Spleen (tissue), 11 donors: ENCODE measurements at regions not wholly inside any gene's neighbourhood (a gene's known extent, or its start where the extent isn't known, plus 50 kb on each side); places are given as distances from the start of the nearest gene placed in this dataset.

Experiments
- DNase-seq: peaks from one replicate; pipeline ENCODE4 v3.0.0-alpha.2; 2020
- H3K27ac ChIP-seq, 8 donors: fragments of 200-600 bp; sonication (generic) in 7 of 8; 1 replicate in 4 of 8; 2 replicates in 4 of 8; pipeline versions ENCODE4 v1.5.0 to v1.8.0; 2016 to 2021; ENCODE audit warnings: inconsistent platforms in 4 of 8, mild to moderate bottlenecking in 4 of 8, moderate library complexity in 1 of 8
- H3K27me3 ChIP-seq, 7 donors: fragments of 200-600 bp; sonication (generic) in 6 of 7; replicated peaks in 1 of 7; 1 replicate in 4 of 7; 2 replicates in 3 of 7; pipeline versions ENCODE4 v1.5.0 to v1.8.0; 2016 to 2021; ENCODE audit warnings: inconsistent platforms in 3 of 7, mild to moderate bottlenecking in 1 of 7
- H3K36me3 ChIP-seq, 6 donors: fragments of 200-600 bp; sonication (generic) in 5 of 6; 1 replicate in 4 of 6; 2 replicates in 2 of 6; pipeline versions ENCODE4 v1.5.0 to v1.8.0; 2016 to 2021; ENCODE audit warnings: inconsistent platforms in 2 of 6
- H3K4me1 ChIP-seq, 6 donors: fragments of 200-600 bp; sonication (generic) in 5 of 6; 1 replicate in 3 of 6; 2 replicates in 3 of 6; pipeline versions ENCODE4 v1.5.0 to v1.8.0; 2016 to 2021; ENCODE audit warnings: inconsistent platforms in 3 of 6
- H3K4me3 ChIP-seq, 8 donors: fragments of 200-600 bp; sonication (generic) in 7 of 8; 1 replicate in 4 of 8; 2 replicates in 4 of 8; pipeline versions ENCODE4 v1.5.0 to v1.8.0; 2016 to 2021; ENCODE audit warnings: inconsistent platforms in 4 of 8, mild to moderate bottlenecking in 4 of 8, moderate library complexity in 2 of 8
- H3K9me3 ChIP-seq, 8 donors: fragments of 200-600 bp; sonication (generic) in 7 of 8; 1 replicate in 4 of 8; 2 replicates in 4 of 8; pipeline versions ENCODE4 v1.5.0 to v1.8.0; 2016 to 2021; ENCODE audit warnings: inconsistent platforms in 4 of 8
- POLR2A ChIP-seq, 3 donors: fragments of 450-650 bp; IDR thresholded peaks; one replicate each; pipeline ENCODE4 v1.5.1; 2017; ENCODE audit warnings: antibody characterized with exemption in 3 of 3, mild to moderate bottlenecking in 1 of 3
- POLR2AphosphoS5 ChIP-seq, 3 donors: sonication (generic); formaldehyde crosslinking; IDR thresholded peaks; one replicate each; pipeline ENCODE4 v1.5.1; 2017; ENCODE audit warnings: antibody characterized with exemption in 3 of 3
- WGBS, 5 donors: extraction: QIAGEN DNeasy Blood & Tissue Kit in 3 of 5; methylation state at CpG; one replicate each; pipeline versions ENCODE4 v1.1.5 to v1.1.7; 2013 to 2018; 5-methylcytosine and 5-hydroxymethylcytosine counted together
- intact Hi-C: fragments of 100-400 bp; cut with DNase I; formaldehyde crosslinking; loops from one replicate; pipeline ENCODE4 v1.15.0; 2023; ENCODE audit warnings: low total_unique reads
- TF ChIP-seq, protein P1 (sequence below), 11 experiments: fragments of 200-600 bp in 7 of 11; fragments of 450-650 bp in 4 of 11; sonication (generic) in 4 of 11; IDR thresholded peaks in 8 of 11; conservative IDR thresholded peaks in 3 of 11; 1 replicate in 7 of 11; 2 replicates in 4 of 11; pipeline versions ENCODE4 v1.4.0 to v1.8.0; 2016 to 2021; ENCODE audit warnings: antibody characterized with exemption in 11 of 11, inconsistent platforms in 4 of 11, mild to moderate bottlenecking in 1 of 11
- donor health status: healthy with polysubstance abuse.
- donor health status: DM: no; HTN: no; CAD: no; lungs with moderate emphysema.
- donor health status: DM: no; HTN: no; CAD: no.
- donor health status: Bipolar disorder and iron deficiency.
- donor health status: healthy.
- donor health status: DM: no; HTN: no; CAD: no.
- donor health status: DM: yes; HTN: yes; CAD: no.

DNA sequence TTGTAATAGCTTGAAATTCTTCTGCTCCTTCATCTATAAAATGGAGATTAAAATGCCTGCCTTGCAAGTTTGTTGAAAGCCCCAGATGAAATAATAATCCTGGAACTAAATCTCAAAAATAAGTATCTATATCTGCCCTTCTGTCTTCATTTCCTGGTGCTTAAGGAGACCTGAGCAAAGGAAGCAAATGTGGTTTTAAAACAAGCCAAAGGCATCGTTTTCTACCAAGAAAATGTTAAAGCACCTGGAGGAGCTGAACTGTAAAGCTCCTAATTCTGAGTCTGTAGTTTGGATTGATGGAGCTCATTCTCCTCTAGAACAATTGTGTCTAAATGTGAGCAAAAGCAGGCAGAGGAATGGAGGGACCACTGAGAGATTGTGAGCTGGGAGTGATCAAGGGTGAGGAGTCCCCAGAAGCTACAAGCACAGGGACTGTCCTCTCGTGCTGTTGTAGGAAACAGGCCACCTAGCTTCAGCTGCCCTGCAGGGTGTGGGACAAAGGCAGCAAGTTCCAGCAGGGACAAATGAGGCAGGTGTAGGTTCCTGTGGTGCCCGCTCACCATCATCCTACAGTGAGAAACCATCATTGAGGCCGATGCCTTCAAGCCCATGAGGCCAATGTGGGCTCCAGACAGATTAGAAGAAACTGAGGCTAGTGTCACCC, 420.7 kb upstream of the TRIB2 start:
- TF ChIP-seq, protein P1, sequence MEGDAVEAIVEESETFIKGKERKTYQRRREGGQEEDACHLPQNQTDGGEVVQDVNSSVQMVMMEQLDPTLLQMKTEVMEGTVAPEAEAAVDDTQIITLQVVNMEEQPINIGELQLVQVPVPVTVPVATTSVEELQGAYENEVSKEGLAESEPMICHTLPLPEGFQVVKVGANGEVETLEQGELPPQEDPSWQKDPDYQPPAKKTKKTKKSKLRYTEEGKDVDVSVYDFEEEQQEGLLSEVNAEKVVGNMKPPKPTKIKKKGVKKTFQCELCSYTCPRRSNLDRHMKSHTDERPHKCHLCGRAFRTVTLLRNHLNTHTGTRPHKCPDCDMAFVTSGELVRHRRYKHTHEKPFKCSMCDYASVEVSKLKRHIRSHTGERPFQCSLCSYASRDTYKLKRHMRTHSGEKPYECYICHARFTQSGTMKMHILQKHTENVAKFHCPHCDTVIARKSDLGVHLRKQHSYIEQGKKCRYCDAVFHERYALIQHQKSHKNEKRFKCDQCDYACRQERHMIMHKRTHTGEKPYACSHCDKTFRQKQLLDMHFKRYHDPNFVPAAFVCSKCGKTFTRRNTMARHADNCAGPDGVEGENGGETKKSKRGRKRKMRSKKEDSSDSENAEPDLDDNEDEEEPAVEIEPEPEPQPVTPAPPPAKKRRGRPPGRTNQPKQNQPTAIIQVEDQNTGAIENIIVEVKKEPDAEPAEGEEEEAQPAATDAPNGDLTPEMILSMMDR (IDR thresholded peaks at IDR 0.05 in 8 of 11, conservative IDR thresholded peaks at IDR 0.05 in 3 of 11): no peak
- TF ChIP-seq POLR2A (IDR thresholded peaks at IDR 0.05) (no peak), POLR2AphosphoS5 (IDR thresholded peaks at IDR 0.05) (no peak)
- no peak for DNase-seq
- H3K9me3 ChIP-seq: peaks cover 0 to 7% (median 0%) of the 10 kb centered on the region in 8 donors
- H3K27ac ChIP-seq: no peak overlapping the region
- intact Hi-C loops: no loop called here
- no peaks in the 10 kb centered on the region for H3K27me3 ChIP-seq
- H3K36me3 ChIP-seq: no peaks in the 10 kb centered on the region
- no peak overlapping the region for H3K4me3 ChIP-seq
- WGBS, 5 donors: 73 to 82% (median 77%) methylated on average over 4 of the region's 4 CpGs
- peaks cover 0 to 6% (median 0%) of the 10 kb centered on the region in 6 donors for H3K4me1 ChIP-seq

DNA sequence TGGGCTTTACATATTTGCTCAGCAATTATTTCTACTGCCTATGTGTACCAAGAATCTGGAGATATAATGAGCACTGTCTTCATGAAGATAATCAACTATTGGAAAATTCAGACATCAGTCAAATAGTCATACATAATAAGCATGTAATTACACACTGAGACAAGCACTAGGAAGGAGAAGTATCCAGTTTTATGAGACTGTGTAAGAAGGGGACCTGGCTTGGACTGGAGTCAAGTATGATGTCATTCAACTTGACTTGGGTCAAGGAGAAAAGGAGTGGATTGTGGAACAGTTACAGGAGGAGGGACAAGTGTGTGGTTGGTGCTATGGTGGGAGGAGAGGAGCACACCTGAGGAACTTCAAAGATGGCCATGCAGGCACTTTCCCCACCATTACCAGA, 419.8 kb upstream of the TRIB2 start:
- no peak for DNase-seq
- intact Hi-C loops: no loop called here
- no peak overlapping the region for H3K27ac ChIP-seq
- H3K36me3 ChIP-seq: no peaks in the 10 kb centered on the region
- TF ChIP-seq POLR2A (IDR thresholded peaks at IDR 0.05) (no peak), POLR2AphosphoS5 (IDR thresholded peaks at IDR 0.05) (no peak)
- TF ChIP-seq, protein P1 (IDR thresholded peaks at IDR 0.05 in 8 of 11, conservative IDR thresholded peaks at IDR 0.05 in 3 of 11): no peak
- no peak overlapping the region for H3K4me3 ChIP-seq
- peaks cover 0 to 6% (median 0%) of the 10 kb centered on the region in 6 donors for H3K4me1 ChIP-seq
- H3K27me3 ChIP-seq: no peaks in the 10 kb centered on the region
- peaks cover 0 to 7% (median 0%) of the 10 kb centered on the region in 8 donors for H3K9me3 ChIP-seq

DNA sequence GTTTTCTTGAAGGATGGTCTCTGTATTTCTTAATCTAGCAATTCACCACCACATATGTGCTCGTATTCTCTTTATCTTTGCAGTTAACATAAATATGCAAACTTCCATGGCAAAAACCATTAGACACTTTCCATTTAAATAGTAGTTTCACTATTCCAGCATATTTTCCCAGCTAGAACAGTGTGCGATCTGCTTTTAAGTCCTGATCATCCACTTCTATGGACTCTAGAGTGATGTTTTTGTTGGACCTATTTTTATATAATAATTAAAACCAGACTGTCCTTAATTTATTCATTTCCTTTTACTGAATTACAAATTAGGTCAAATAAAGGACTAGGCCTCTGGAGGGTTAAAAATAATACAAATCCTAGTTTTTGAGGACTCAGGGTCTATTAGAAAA, 418.4 kb upstream of the TRIB2 start:
- peaks cover 0 to 10% (median 0%) of the 10 kb centered on the region in 6 donors for H3K4me1 ChIP-seq
- no peaks in the 10 kb centered on the region for H3K27me3 ChIP-seq
- H3K27ac ChIP-seq: no peak overlapping the region
- H3K9me3 ChIP-seq: peaks cover 0 to 7% (median 0%) of the 10 kb centered on the region in 8 donors
- H3K4me3 ChIP-seq: no peak overlapping the region
- H3K36me3 ChIP-seq: no peaks in the 10 kb centered on the region
- no peak for DNase-seq
- intact Hi-C loops: no loop called here
- 91 to 98% (median 96%) methylated on average over 2 of the region's 2 CpGs for WGBS, 5 donors
- TF ChIP-seq, protein P1 (IDR thresholded peaks at IDR 0.05 in 8 of 11, conservative IDR thresholded peaks at IDR 0.05 in 3 of 11): no peak
- TF ChIP-seq POLR2AphosphoS5 (IDR thresholded peaks at IDR 0.05) (no peak), POLR2A (IDR thresholded peaks at IDR 0.05) (no peak)

DNA sequence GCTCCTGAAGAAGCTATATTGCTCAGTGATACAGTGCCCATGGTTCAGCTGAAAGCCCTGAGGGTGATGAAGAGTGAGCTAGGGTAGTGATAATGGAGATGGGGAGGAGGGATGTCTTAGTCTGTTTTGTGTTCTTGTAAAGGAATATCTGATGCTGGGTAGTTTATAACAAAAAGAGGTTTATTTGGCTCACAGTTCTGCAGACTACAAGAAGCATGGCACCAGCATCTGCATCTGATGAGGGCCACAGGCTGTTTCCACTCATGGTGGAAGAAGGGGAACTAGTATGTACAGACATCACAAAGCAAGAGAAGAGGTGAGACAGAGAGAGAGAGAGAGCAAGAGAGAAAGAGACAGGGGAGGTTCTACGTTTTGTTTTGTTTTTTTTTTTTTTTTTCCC, 417.3 kb upstream of the TRIB2 start:
- H3K27me3 ChIP-seq: no peaks in the 10 kb centered on the region
- peaks cover 0 to 7% (median 0%) of the 10 kb centered on the region in 8 donors for H3K9me3 ChIP-seq
- no peak for DNase-seq
- peaks cover 0 to 7% (median 0%) of the 10 kb centered on the region in 6 donors for H3K4me1 ChIP-seq
- no peaks in the 10 kb centered on the region for H3K36me3 ChIP-seq
- no peak overlapping the region for H3K27ac ChIP-seq
- 69 to 89% (median 86%) methylated on average over 1 of the region's 1 CpG for WGBS, 5 donors
- intact Hi-C loops: no loop called here
- no peak for TF ChIP-seq POLR2A (IDR thresholded peaks at IDR 0.05)
- TF ChIP-seq, protein P1 (IDR thresholded peaks at IDR 0.05 in 8 of 11, conservative IDR thresholded peaks at IDR 0.05 in 3 of 11): no peak
- no peak for TF ChIP-seq POLR2AphosphoS5 (IDR thresholded peaks at IDR 0.05)
- no peak overlapping the region for H3K4me3 ChIP-seq
